Renal cortical epithelial cell (primary cell): ENCODE measurements at regions not wholly inside any gene's neighbourhood (a gene's known extent, or its start where the extent isn't known, plus 50 kb on each side); places are given as distances from the start of the nearest gene placed in this dataset.

Experiments
- DNase-seq: peaks from one replicate; pipeline ENCODE4 v3.0.0-alpha.2; 2011; ENCODE audit warnings: low read depth

DNA sequence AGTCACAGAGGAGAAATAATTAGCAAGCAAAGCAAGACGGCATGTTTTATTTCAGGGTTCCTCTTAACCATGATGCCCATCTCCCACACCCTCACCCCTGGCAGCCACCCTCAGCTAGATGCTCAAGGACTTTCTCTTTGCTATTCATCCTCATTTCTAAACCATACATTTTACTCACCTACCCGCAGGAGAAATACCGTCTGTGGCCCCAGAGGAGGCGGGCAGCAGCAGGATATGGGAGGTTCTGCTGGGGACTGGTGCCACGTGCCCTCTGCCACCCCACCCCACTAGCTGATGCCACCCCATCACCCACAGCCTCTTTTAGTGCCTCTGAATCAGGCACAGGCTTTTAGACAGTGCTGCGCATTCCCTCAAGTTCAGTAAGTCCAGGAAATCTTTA is 168.7 kb upstream of the ITGB1 start:
- DNase-seq: no peak

DNA sequence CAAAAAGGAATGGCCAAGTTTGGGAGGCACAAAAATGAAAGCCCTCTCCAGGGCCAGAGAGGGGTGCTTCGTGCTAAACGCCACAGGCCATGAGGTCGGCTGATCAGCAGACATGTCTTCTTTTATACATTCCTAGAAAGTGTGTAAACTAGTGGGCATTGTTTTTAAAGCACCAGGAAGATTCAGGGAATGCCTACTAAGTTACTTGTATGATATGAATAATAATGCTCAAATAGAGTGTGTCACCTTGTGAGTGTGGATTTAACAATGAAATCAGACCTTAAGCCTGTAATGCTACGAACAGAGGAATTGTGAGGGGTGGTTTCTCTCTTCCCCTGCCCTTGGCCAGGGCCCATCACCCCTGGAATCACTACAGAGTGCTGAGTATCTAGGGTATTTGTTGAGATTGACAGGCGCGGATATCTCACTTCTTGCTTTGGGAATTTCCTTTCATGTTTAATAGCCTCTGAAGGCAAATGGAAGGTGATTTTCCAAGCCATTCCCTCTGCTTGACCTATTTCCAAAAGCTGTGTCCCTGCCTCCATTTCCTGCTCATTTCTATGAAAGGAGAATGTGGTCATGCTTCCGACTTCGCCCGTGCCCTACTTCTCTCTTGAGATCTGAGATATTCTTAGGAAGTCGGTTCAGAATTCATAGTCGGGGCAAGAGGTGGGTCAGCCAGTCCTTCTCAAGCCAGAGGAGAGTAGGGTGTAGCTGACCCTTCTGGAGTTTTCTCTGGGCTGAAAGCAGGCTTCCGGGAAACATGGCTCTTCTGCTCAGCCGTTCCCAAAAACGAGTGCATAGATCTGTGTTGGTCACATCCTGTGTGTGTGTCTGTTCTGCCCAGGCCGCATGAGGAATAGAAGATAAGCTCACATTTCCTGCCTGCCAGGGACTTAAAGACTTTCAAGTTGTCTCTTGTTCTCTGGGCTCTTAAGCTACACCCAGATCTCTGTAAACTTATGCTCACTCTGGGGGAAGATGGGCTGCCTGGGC is 167.8 kb upstream of the ITGB1 start:
- no peak for DNase-seq

GRCh38 chr10:33125111-33125510 is 167.1 kb upstream of the ITGB1 start:
- DNase-seq: no peak

GRCh38 chr10:33123680-33124079 is 165.7 kb upstream of the ITGB1 start:
- no peak for DNase-seq

DNA sequence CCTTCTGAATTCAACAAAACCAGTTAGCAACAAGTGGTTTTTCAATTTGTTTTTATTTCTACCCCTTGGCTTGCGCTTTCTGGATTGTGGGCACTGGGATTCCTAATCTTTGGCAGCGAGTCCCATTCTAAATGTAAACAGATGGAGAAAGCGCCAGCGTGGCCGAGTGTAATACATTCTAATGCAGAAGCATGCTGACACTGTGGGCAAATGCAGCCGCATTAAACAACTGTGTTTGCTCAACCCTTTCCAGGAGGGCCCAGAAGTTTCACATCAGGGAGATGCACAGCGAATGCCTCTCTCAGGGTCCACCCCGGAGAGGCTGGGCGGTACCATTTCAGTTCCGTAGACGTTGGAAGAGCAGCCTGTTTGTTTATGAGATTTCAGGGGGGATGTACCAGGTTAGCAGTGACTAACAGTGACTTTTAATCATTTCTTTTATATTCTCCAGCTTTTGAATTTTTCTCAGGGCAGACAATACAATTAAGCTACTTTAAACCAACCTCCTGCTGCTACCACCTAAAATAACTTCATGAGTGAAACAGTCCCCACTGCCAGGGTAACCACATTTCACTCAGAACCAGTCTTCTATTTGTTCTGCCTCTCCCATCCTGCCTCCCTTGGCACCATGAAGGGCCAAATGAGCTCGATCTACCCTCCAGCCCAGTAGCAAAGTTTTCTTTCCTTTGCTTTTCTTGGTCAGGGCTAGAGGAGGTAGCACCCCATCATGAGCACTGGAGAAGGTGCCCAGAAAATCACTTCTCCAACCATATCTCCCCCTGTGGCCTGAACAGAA is 164.2 kb upstream of the ITGB1 start:
- DNase-seq: peak; percentile 22

- DNase-seq: no peak
These were observed 162.7 kb upstream of the ITGB1 start for GRCh38 chr10:33120700-33121099.

GRCh38 chr10:33120275-33120674 is 162.2 kb upstream of the ITGB1 start:
- no peak for DNase-seq

GRCh38 chr10:33117816-33118215 is 159.8 kb upstream of the ITGB1 start:
- DNase-seq: no peak

GRCh38 chr10:33117230-33117629 is 159.2 kb upstream of the ITGB1 start:
- DNase-seq: no peak

DNA sequence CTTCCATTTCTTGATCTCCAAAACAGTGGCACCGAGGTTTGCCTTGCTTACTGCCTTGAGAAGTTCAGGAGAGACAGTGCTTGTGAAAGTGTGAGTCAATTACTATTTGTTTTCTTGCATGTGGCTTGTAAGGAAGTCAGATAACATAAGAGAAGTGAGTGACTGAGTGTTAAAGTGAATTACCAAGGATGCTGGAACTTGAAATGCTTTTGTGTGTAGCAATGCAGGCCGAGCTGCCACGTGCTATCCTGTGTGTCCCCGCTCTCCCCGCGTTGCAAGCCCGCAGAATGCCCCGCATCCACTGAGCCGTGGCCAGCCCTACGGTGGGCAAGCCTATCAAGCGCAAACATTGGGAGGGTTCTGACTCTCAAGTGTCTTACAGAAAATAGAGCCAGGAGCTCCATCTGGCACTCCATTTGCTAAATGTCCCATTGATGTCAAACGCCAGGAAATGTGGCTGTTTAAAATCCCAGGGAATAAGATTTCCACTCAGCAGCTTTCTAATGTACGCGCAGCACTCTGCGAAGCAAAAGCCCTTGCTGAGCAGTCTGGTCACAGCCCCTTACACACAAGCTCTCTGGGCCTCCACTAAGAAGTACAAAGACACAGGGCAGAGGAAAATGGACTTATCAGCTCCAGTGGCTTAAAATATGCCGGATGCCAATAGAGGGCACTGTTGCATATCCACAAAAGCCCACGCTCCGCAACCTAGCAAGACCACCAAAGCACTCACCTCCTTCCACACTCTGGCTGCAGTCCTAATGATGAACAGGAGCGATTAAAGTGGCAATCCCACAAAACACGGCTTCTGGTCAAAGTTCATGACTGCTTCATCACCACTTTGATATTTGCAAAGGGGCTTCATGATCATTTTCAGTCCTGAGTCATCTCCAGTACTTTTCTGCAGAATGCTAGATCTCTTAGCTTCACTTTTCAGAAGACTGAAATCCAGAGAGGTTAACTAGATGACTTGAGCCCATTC is 158.0 kb upstream of the ITGB1 start:
- peak; percentile 79 for DNase-seq

- peak; percentile 44 for DNase-seq
These were observed 156.5 kb upstream of the ITGB1 start for GRCh38 chr10:33114451-33114952.

DNA sequence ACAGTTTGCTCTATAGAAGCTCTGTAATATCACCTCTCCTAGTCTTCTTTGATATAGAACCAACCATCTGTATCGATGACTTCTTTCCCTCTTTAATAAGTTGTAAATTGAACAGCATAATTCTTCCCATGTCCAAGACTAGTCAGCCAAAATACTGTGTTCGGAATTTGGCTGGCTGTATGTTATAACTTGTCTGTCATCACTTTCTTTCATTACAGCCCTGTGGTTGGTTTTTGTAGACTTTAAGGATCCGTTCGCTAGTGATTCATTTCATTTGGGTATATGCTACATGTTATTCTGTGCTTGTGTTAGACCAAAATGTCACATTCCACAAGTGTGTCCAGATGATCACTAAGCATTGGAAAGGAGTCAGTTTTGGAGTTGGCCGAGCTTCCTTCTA is 155.4 kb upstream of the ITGB1 start:
- DNase-seq: no peak

DNA sequence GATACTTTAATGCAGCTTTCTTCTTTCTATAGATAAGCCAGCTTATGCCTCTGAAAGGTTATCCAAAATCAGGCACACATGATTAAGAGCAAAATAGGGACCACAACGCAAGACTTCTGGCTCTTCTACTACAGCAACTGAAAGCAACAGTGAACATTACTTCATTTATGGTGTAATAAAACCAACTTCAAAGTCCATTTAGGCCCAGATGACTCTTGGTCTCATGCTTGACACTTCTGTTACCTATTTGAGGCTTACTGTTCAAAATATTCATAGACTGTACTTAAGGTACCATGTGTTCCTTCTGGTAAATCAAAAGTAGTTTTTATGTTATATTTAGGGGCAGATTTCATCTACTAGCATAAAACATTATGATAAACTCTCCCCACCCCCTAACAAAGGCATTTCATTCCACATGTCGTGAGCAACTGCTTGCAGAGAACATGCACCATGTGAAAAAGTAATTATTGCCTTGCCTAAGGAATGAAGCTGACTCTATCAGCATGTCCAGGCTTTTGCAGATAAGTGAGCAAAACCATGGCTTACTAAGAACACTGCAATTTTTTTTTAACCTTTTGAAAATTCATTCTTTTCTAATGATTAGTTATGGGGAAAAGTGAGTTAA is 154.9 kb upstream of the ITGB1 start:
- peak; percentile 24 for DNase-seq

DNA sequence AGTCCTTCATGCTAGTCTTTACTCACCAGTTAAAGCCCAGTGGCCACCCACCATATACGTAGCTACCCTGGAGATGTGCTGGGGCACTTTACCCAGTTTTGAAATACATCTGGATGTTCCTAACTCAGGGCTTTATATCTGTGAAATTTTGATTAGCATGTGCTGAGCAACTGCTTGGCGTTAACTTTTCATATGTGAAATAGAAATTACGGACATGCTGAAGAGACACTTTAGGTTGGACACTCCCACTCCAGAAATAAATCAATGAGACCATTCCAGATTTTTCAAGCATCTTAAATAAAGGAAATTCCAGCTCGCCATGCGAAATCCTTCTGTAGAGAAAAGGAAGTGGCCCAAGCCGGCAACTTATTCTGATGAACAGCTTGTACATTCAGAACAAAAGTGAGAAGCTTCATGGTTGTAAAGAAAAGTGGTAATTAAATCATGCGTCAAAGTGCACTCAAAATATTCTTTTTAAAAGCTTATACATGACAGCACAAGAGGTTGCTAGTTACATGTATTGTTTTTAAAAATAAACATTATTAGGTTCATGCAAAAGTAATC is 153.5 kb upstream of the ITGB1 start:
- no peak for DNase-seq

DNA sequence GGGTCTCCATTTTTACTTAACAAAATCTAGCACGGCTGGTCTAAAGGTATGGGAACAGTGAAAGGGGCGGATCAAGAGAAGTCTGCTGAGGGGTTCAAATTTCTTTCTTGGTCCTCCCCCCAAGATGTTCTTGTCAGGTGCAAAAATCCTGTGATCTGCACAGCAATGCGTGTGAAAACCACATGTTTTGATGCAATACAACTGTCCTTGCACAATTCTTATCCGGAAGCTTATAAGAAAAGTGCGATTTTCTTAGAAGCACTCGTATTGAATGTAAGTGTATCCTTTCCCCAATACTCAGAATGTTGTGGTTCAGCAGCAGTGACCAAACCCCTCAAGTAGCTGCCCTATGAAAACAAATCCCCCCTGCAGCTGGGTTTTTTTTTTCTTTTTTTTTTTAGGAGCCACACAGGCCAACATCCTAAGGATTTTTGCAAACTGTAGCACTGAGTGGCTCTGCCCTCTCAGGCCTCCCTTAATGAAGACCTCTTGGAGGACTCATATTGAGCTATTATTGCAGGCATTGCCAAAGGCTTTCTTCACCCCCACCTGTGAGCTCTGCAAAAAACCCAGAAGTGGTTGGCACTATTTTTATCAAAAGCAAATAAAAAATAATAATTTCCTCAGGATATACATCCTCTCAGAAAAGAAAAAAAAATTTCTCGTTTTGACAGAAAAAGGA is 151.9 kb upstream of the ITGB1 start:
- DNase-seq: no peak

DNA sequence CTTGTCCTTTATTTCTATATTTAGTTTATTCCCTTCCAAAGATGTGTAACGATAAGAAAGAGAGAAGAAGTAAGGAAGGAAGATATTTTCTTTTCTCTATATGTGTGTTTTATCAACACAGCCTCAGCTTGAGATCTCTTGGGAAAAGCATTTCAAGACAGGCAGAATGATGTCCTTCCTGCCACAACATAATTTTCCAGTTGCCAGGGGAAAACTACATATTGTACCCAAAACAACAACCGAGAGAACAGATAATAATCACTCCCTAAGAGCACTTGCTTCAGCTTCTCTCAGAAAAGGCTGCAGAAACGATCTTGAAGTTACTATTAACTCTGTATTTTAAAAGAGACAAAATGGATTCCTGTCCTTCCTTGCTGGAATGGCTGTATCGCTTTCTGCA is 151.4 kb upstream of the ITGB1 start:
- no peak for DNase-seq

GRCh38 chr10:33107953-33108352 is 149.9 kb upstream of the ITGB1 start:
- no peak for DNase-seq

DNA sequence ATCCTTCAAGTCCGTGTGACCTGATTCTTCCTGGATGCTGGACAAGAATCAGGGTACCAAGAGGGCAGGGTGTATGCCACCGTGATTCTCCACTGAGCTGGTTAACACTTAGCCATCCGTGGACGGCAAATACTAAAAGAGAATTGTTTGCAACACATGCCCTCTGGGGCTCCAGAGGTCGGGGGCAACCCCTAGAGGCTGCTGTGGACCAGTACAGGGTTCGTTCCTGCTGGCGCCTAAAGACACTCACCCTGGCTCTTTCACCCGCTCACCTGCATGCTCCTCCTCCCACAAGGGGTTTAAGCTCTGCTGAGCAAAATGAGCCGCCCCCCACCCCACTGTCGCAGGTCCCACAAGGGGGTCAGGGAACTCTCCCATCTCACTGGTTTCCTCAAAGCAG is 148.7 kb upstream of the ITGB1 start:
- DNase-seq: no peak

DNA sequence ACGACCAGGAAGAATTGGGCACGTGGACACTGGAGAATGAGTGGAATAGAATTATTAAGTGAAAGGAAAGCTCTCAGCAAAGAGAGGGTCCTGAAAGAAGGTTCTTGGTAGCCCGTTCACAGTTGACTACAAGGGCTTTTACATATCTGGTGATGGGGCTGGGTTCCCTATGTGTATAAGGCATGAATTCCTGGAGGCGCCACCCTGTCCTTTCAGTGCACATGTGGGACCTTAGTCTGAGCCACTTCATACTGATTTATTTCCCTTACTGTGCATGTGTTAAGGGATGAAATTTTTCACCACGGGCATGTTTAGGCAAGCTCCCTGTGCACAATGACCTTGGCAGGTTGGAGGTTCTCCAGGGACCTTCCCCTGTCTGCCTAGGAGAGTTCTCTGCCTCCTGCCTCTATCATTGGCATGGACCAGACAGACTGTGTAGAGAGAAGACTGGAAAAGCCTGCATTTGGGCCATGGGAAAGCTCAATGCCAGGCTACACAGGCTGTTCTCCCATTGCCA is 145.9 kb upstream of the ITGB1 start:
- DNase-seq: no peak

DNA sequence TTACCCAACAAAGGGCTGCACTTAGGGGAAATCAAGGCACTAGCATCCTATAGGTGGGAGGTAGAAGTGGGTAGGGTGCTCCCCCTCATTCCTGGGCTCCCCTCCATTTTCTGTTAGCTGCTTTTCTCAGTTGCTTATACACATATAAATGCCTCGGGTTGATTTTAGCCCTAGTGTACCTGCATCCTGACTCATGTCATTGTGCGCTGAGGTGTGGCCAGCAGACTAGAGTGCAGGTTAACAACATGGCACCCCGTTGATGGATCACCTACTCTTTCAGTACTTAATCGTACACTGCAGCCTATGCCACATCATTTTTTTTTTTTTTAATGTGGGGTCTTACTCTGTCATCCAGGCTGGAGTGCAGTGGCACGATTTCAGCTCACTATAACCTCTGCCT is 144.0 kb upstream of the ITGB1 start:
- DNase-seq: peak; percentile 30
